Lower leg skin (tissue), 4 donors: ENCODE measurements at regions not wholly inside any gene's neighbourhood (a gene's known extent, or its start where the extent isn't known, plus 50 kb on each side); places are given as distances from the start of the nearest gene placed in this dataset.

Source experiments
- DNase-seq, 2 donors: peaks; one replicate each; pipeline ENCODE4 v3.0.0-alpha.2; 2019; ENCODE audit warnings: low spot score in 2 of 2
- H3K4me3 ChIP-seq: fragments of 200-600 bp; sonication (generic); 2 replicates; pipeline ENCODE4 v1.5.1; 2017; ENCODE audit warnings: mild to moderate bottlenecking, low read depth; ENCODE audit not compliant: poor library complexity, severe bottlenecking
- CTCF ChIP-seq, 3 donors: fragments of 450-650 bp; IDR thresholded peaks; one replicate each; pipeline ENCODE4 v1.5.1; 2016; ENCODE audit warnings: antibody characterized with exemption in 3 of 3, mild to moderate bottlenecking in 3 of 3, moderate library complexity in 2 of 3
- POLR2A ChIP-seq, 2 donors: fragments of 450-650 bp; IDR thresholded peaks; one replicate each; pipeline ENCODE4 v1.6.1; 2016 to 2017; ENCODE audit warnings: antibody characterized with exemption in 2 of 2, mild to moderate bottlenecking in 1 of 2, moderate library complexity in 1 of 2
- WGBS, 2 donors: methylation state at CpG; one replicate each; pipeline ENCODE4 v1.1.5; 2018; 5-methylcytosine and 5-hydroxymethylcytosine counted together
- intact Hi-C: fragments of 100-400 bp; cut with DNase I; formaldehyde crosslinking; loops from one replicate; pipeline ENCODE4 v1.15.0; 2023; ENCODE audit warnings: low total_unique reads

GRCh38 chrX:104309169-104309568 lies 54.4 kb upstream of the ESX1 start:
- intact Hi-C loops = no loop called here
- H3K4me3 ChIP-seq = no peak overlapping the region
- whole genome bisulfite sequencing, 2 donors = 80 to 81% methylated on average over 5 of the region's 5 CpGs
- TF ChIP-seq POLR2A (IDR thresholded peaks at IDR 0.05) (no peak), CTCF (IDR thresholded peaks at IDR 0.05) (no peak)
- DNase-seq = no peak

GRCh38 chrX:104307341-104307740 lies 52.6 kb upstream of the ESX1 start:
- 61 to 73% methylated on average over 5 of the region's 5 CpGs for WGBS, 2 donors
- no peak for TF ChIP-seq CTCF (IDR thresholded peaks at IDR 0.05)
- TF ChIP-seq POLR2A (IDR thresholded peaks at IDR 0.05) = no peak
- intact Hi-C loops = no loop called here
- no peak overlapping the region for H3K4me3 ChIP-seq
- no peak for DNase-seq

- DNase-seq = no peak
- intact Hi-C loops = no loop called here
- TF ChIP-seq CTCF (IDR thresholded peaks at IDR 0.05) (no peak), POLR2A (IDR thresholded peaks at IDR 0.05) (no peak)
- WGBS, 2 donors = 87 to 92% methylated on average over 9 of the region's 9 CpGs
- H3K4me3 ChIP-seq = no peak overlapping the region
These were observed 51.4 kb upstream of the ESX1 start for GRCh38 chrX:104306180-104306579.
